Uterus (tissue), 3 donors: ENCODE measurements at regions not wholly inside any gene's neighbourhood (a gene's known extent, or its start where the extent isn't known, plus 50 kb on each side); places are given as distances from the start of the nearest gene placed in this dataset.

Experiments used
- DNase-seq, 2 donors: peaks; one replicate each; pipeline ENCODE4 v3.0.0-alpha.2; 2019 to 2020
- H3K27ac ChIP-seq, 2 donors: fragments of 200-600 bp; sonication (generic); 1 replicate in 1 of 2; 2 replicates in 1 of 2; pipeline ENCODE4 v1.5.1; 2016 to 2018
- H3K27me3 ChIP-seq, 2 donors: fragments of 200-600 bp; sonication (generic); one replicate each; pipeline ENCODE4 v1.5.1; 2018 to 2019; ENCODE audit warnings: control low read depth in 1 of 2
- H3K36me3 ChIP-seq, 2 donors: fragments of 200-600 bp; sonication (generic); one replicate each; pipeline ENCODE4 v1.5.1; 2019; ENCODE audit warnings: control low read depth in 1 of 2
- H3K4me1 ChIP-seq, 2 donors: fragments of 200-600 bp; sonication (generic); one replicate each; pipeline ENCODE4 v1.5.1; 2018 to 2019; ENCODE audit warnings: control low read depth in 1 of 2
- H3K4me3 ChIP-seq, 2 donors: fragments of 200-600 bp; sonication (generic); 1 replicate in 1 of 2; 2 replicates in 1 of 2; pipeline ENCODE4 v1.5.1; 2018 to 2019; ENCODE audit warnings: mild to moderate bottlenecking in 1 of 2
- H3K9me3 ChIP-seq, 2 donors: fragments of 200-600 bp; sonication (generic); one replicate each; pipeline ENCODE4 v1.5.1; 2019; ENCODE audit warnings: control low read depth in 1 of 2
- CTCF ChIP-seq, 4 experiments: fragments of 200-600 bp in 2 of 4; fragments of 450-650 bp in 2 of 4; sonication (generic) in 2 of 4; IDR thresholded peaks; one replicate each; pipeline ENCODE4 v1.5.1; 2016 to 2019; ENCODE audit warnings: antibody characterized with exemption in 4 of 4, mild to moderate bottlenecking in 2 of 4, moderate library complexity in 1 of 4
- POLR2A ChIP-seq, 2 donors: fragments of 450-650 bp; IDR thresholded peaks; one replicate each; pipeline ENCODE4 v1.6.1; 2016; ENCODE audit warnings: antibody characterized with exemption in 2 of 2, mild to moderate bottlenecking in 1 of 2, moderate library complexity in 1 of 2
- intact Hi-C: fragments of 100-400 bp; cut with DNase I; formaldehyde crosslinking; loops from one replicate; pipeline ENCODE4 v1.15.1; 2023; ENCODE audit warnings: low total_unique reads
- donor health status: DM: yes; HTN: yes; CAD: no.

GRCh38 chr6:41428336-41428995 lies 93.1 kb downstream of the NCR2 start:
- peaks cover 0 to 5% of the 10 kb centered on the region in 2 donors for H3K4me1 ChIP-seq
- peak overlapping the region; percentile 23 to 38 for H3K4me3 ChIP-seq
- TF ChIP-seq CTCF (IDR thresholded peaks at IDR 0.05), result no peak
- TF ChIP-seq POLR2A (IDR thresholded peaks at IDR 0.05), result no peak
- DNase-seq, result peak; percentile 81 to 83
- H3K36me3 ChIP-seq, result no peaks in the 10 kb centered on the region
- intact Hi-C loops, result no loop called here
- peak overlapping the region; percentile 64 to 90 for H3K27ac ChIP-seq
- no peaks in the 10 kb centered on the region for H3K27me3 ChIP-seq
- no peaks in the 10 kb centered on the region for H3K9me3 ChIP-seq

- peak overlapping the region in 1 of 2 donors; percentile 38 for H3K4me3 ChIP-seq
- H3K4me1 ChIP-seq, result peaks cover 0 to 5% of the 10 kb centered on the region in 2 donors
- peak; percentile 71 to 72 for DNase-seq
- no peaks in the 10 kb centered on the region for H3K27me3 ChIP-seq
- intact Hi-C loops, result no loop called here
- no peaks in the 10 kb centered on the region for H3K36me3 ChIP-seq
- peak overlapping the region; percentile 64 to 90 for H3K27ac ChIP-seq
- no peaks in the 10 kb centered on the region for H3K9me3 ChIP-seq
- no peak for TF ChIP-seq POLR2A (IDR thresholded peaks at IDR 0.05)
- no peak for TF ChIP-seq CTCF (IDR thresholded peaks at IDR 0.05)
Measured at GRCh38 chr6:41428996-41429421, 93.6 kb downstream of the NCR2 start.

- no peak for DNase-seq
- H3K27me3 ChIP-seq, result no peaks in the 10 kb centered on the region
- intact Hi-C loops, result no loop called here
- H3K9me3 ChIP-seq, result no peaks in the 10 kb centered on the region
- H3K27ac ChIP-seq, result peak overlapping the region in 1 of 2 donors; percentile 90
- no peak overlapping the region for H3K4me3 ChIP-seq
- no peaks in the 10 kb centered on the region for H3K36me3 ChIP-seq
- peaks cover 0 to 5% of the 10 kb centered on the region in 2 donors for H3K4me1 ChIP-seq
- TF ChIP-seq CTCF (IDR thresholded peaks at IDR 0.05) (no peak), POLR2A (IDR thresholded peaks at IDR 0.05) (no peak)
Measured at GRCh38 chr6:41429506-41430504, 94.4 kb downstream of the NCR2 start.

- H3K4me3 ChIP-seq, result no peak overlapping the region
Measured at GRCh38 chr6:41430875-41431274, 95.5 kb downstream of the NCR2 start.

More at GRCh38 chr6:41430875-41431274, 95.5 kb downstream of the NCR2 start:
- H3K27me3 ChIP-seq, result no peaks in the 10 kb centered on the region
- H3K4me1 ChIP-seq, result peaks cover 0 to 5% of the 10 kb centered on the region in 2 donors
- no peak overlapping the region for H3K27ac ChIP-seq
- TF ChIP-seq CTCF (IDR thresholded peaks at IDR 0.05) (no peak), POLR2A (IDR thresholded peaks at IDR 0.05) (no peak)
- no peaks in the 10 kb centered on the region for H3K36me3 ChIP-seq
- intact Hi-C loops, result no loop called here
- no peaks in the 10 kb centered on the region for H3K9me3 ChIP-seq
- DNase-seq, result no peak
